Spleen (tissue), 7 donors: ENCODE measurements at regions not wholly inside any gene's neighbourhood (a gene's known extent, or its start where the extent isn't known, plus 50 kb on each side); places are given as distances from the start of the nearest gene placed in this dataset.

Experiments
- POLR2A ChIP-seq, 3 donors: fragments of 450-650 bp; IDR thresholded peaks; one replicate each; pipeline ENCODE4 v1.5.1; 2017; ENCODE audit warnings: antibody characterized with exemption in 3 of 3, mild to moderate bottlenecking in 1 of 3
- TF ChIP-seq, protein P1 (sequence below), 11 experiments: fragments of 200-600 bp in 7 of 11; fragments of 450-650 bp in 4 of 11; sonication (generic) in 4 of 11; IDR thresholded peaks in 8 of 11; conservative IDR thresholded peaks in 3 of 11; 1 replicate in 7 of 11; 2 replicates in 4 of 11; pipeline versions ENCODE4 v1.4.0 to v1.8.0; 2016 to 2021; ENCODE audit warnings: antibody characterized with exemption in 11 of 11, inconsistent platforms in 4 of 11, mild to moderate bottlenecking in 1 of 11
- donor health status: DM: no; HTN: no; CAD: no; lungs with moderate emphysema.
- donor health status: DM: no; HTN: no; CAD: no.
- donor health status: DM: no; HTN: no; CAD: no.

DNA sequence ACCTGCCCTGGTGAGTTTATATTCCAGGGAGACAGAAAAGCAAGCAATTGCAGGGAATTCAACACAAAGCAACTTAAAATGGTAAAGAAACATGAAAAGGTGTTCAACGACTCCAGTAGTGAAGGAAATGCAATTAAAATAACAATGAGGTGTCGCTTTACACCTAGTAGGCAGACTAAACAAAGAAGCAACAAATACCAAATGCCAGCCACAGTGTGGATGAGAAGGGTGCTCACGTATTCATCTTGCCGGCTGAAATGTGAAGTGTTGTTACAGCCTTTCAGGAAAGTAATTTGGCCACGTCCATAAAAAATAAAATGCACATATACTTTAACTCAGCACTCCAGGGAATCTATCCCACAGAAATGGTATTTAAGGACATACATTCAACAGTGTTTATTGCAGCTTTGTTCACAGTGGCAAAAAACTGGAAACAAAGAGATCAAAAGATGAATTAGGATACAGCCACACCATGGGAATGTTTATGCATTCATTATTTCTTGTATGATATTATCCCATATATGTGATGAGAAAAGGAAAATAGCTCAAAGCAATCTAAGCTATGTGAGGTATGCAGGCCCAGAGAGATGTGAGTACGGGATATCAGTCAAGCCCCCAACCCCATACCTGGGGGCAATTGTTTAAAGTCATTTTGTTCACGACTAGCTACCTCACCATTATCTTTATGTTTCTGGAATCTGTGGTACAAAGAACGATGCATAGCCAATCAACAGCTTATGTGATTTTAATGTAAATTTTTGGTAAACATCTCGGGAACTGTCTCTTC lies 266.0 kb upstream of the SOX4 start:
- TF ChIP-seq, protein P1, sequence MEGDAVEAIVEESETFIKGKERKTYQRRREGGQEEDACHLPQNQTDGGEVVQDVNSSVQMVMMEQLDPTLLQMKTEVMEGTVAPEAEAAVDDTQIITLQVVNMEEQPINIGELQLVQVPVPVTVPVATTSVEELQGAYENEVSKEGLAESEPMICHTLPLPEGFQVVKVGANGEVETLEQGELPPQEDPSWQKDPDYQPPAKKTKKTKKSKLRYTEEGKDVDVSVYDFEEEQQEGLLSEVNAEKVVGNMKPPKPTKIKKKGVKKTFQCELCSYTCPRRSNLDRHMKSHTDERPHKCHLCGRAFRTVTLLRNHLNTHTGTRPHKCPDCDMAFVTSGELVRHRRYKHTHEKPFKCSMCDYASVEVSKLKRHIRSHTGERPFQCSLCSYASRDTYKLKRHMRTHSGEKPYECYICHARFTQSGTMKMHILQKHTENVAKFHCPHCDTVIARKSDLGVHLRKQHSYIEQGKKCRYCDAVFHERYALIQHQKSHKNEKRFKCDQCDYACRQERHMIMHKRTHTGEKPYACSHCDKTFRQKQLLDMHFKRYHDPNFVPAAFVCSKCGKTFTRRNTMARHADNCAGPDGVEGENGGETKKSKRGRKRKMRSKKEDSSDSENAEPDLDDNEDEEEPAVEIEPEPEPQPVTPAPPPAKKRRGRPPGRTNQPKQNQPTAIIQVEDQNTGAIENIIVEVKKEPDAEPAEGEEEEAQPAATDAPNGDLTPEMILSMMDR (IDR thresholded peaks at IDR 0.05 in 8 of 11, conservative IDR thresholded peaks at IDR 0.05 in 3 of 11): no peak
- TF ChIP-seq POLR2A (IDR thresholded peaks at IDR 0.05): no peak
